ENCODE measurements at regions not wholly inside any gene's neighbourhood (a gene's known extent, or its start where the extent isn't known, plus 50 kb on each side); places are given as distances from the start of the nearest gene placed in this dataset.

DNA sequence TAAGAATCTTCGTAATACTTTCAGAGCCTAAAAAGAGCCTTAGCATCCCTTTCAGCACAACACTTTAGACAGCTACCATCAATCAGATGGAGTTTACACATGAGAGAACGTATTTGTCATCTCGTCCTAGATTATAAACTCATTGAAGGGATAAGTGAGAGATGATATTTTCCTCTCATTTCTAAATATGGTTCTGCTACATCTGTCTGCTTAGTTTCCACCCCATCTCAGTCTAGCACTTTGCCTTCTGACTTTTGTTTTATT, 208.4 kb upstream of the CD180 start:
- intact Hi-C loops (cut with DNase I): no loop called here
- Histone ChIP-seq H3K9me3 (no peaks in the 10 kb centered on the region), H3K4me3 (no peak overlapping the region), H3K36me3 (no peaks in the 10 kb centered on the region), H3K4me1 (peaks cover 9% of the 10 kb centered on the region), H3K27ac (no peak overlapping the region), H3K27me3 (no peaks in the 10 kb centered on the region)
- no peak for TF ChIP-seq POLR2AphosphoS5 (IDR thresholded peaks at IDR 0.05; ENCODE audit: insufficient read depth in 1 of 2, low read depth in 1 of 2)
- TF ChIP-seq POLR2A (IDR thresholded peaks at IDR 0.05): no peak
- TF ChIP-seq, protein P1, sequence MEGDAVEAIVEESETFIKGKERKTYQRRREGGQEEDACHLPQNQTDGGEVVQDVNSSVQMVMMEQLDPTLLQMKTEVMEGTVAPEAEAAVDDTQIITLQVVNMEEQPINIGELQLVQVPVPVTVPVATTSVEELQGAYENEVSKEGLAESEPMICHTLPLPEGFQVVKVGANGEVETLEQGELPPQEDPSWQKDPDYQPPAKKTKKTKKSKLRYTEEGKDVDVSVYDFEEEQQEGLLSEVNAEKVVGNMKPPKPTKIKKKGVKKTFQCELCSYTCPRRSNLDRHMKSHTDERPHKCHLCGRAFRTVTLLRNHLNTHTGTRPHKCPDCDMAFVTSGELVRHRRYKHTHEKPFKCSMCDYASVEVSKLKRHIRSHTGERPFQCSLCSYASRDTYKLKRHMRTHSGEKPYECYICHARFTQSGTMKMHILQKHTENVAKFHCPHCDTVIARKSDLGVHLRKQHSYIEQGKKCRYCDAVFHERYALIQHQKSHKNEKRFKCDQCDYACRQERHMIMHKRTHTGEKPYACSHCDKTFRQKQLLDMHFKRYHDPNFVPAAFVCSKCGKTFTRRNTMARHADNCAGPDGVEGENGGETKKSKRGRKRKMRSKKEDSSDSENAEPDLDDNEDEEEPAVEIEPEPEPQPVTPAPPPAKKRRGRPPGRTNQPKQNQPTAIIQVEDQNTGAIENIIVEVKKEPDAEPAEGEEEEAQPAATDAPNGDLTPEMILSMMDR (IDR thresholded peaks at IDR 0.05): no peak
- DNase-seq (ENCODE audit: extremely low spot score in 2 of 2): no peak

- intact Hi-C loops (cut with DNase I): no loop called here
- Histone ChIP-seq H3K27ac (no peak overlapping the region), H3K36me3 (no peaks in the 10 kb centered on the region), H3K27me3 (no peaks in the 10 kb centered on the region), H3K4me1 (peaks cover 9% of the 10 kb centered on the region), H3K4me3 (no peak overlapping the region), H3K9me3 (no peaks in the 10 kb centered on the region)
- TF ChIP-seq POLR2AphosphoS5 (IDR thresholded peaks at IDR 0.05; ENCODE audit: insufficient read depth in 1 of 2, low read depth in 1 of 2) (no peak), POLR2A (IDR thresholded peaks at IDR 0.05) (no peak)
- TF ChIP-seq, protein P1 (IDR thresholded peaks at IDR 0.05): no peak
- no peak for DNase-seq (ENCODE audit: extremely low spot score in 2 of 2)
Measured at GRCh38 chr5:67404256-67405100, 207.9 kb upstream of the CD180 start.

GRCh38 chr5:67402526-67402925, 205.9 kb upstream of the CD180 start:
- no peaks in the 10 kb centered on the region for H3K27me3 ChIP-seq
- H3K36me3 ChIP-seq: no peaks in the 10 kb centered on the region
- no peak overlapping the region for H3K4me3 ChIP-seq
- no peak overlapping the region for H3K27ac ChIP-seq
- no peak for DNase-seq (ENCODE audit: extremely low spot score in 2 of 2)
- no peaks in the 10 kb centered on the region for H3K9me3 ChIP-seq
- H3K4me1 ChIP-seq: peaks cover 9% of the 10 kb centered on the region
- TF ChIP-seq POLR2A (IDR thresholded peaks at IDR 0.05): no peak
- TF ChIP-seq, protein P1 (IDR thresholded peaks at IDR 0.05): no peak
- TF ChIP-seq POLR2AphosphoS5 (IDR thresholded peaks at IDR 0.05; ENCODE audit: insufficient read depth in 1 of 2, low read depth in 1 of 2): no peak
- intact Hi-C loops (cut with DNase I): no loop called here

DNA sequence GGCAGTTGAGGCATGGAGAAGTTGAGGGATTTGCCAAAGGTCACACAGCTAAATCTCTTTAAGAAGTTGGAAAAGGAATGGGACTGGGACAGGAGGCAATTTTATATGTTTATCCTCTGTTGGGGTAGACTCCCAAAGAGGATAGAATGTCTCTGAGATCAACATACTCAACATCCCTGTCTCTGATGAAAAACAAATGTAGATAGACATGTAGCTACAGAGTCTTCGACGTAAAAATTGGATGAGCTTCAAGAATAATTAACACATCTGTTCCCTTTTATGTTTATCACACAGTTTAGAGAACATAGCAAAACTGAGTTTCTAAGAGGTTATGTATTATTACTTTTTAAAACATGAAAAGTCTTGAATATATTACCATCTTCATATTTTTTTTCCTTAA, 204.6 kb upstream of the CD180 start:
- no peak for DNase-seq (ENCODE audit: extremely low spot score in 2 of 2)
- H3K9me3 ChIP-seq: no peaks in the 10 kb centered on the region
- no peak overlapping the region for H3K27ac ChIP-seq
- no peaks in the 10 kb centered on the region for H3K27me3 ChIP-seq
- peaks cover 9% of the 10 kb centered on the region for H3K4me1 ChIP-seq
- H3K36me3 ChIP-seq: no peaks in the 10 kb centered on the region
- intact Hi-C loops (cut with DNase I): no loop called here
- TF ChIP-seq POLR2A (IDR thresholded peaks at IDR 0.05) (no peak), POLR2AphosphoS5 (IDR thresholded peaks at IDR 0.05; ENCODE audit: insufficient read depth in 1 of 2, low read depth in 1 of 2) (no peak)
- TF ChIP-seq, protein P1 (IDR thresholded peaks at IDR 0.05): no peak
- no peak overlapping the region for H3K4me3 ChIP-seq

GRCh38 chr5:67400752-67401151, 204.2 kb upstream of the CD180 start:
- Histone ChIP-seq H3K4me3 (no peak overlapping the region), H3K4me1 (peaks cover 9% of the 10 kb centered on the region), H3K36me3 (no peaks in the 10 kb centered on the region), H3K9me3 (no peaks in the 10 kb centered on the region), H3K27ac (no peak overlapping the region), H3K27me3 (no peaks in the 10 kb centered on the region)
- TF ChIP-seq, protein P1 (IDR thresholded peaks at IDR 0.05): no peak
- TF ChIP-seq POLR2A (IDR thresholded peaks at IDR 0.05) (no peak), POLR2AphosphoS5 (IDR thresholded peaks at IDR 0.05; ENCODE audit: insufficient read depth in 1 of 2, low read depth in 1 of 2) (no peak)
- intact Hi-C loops (cut with DNase I): no loop called here
- DNase-seq (ENCODE audit: extremely low spot score in 2 of 2): no peak

Measured in vagina (tissue), 2 donors.